H1 (cell line): ENCODE measurements at regions not wholly inside any gene's neighbourhood (a gene's known extent, or its start where the extent isn't known, plus 50 kb on each side); places are given as distances from the start of the nearest gene placed in this dataset.

Source experiments
- CTCF ChIA-PET: fragments of 300-600 bp; sonication (Branson Sonifier 250); formaldehyde crosslinking; loops from one replicate; lab custom pipeline; 2021; ENCODE audit not compliant: partially characterized antibody; lab: Charles Lee
- POLR2A ChIA-PET: fragments of 300-600 bp; sonication (Branson Sonifier 250); formaldehyde crosslinking; loops from one replicate; lab custom pipeline; 2021; ENCODE audit warnings: inconsistent platforms; ENCODE audit not compliant: partially characterized antibody; lab: Charles Lee
- DNase-seq, 2 experiments: peaks; one replicate each; pipeline versions ENCODE4 v3.0.0 to v3.0.0-alpha.2; 2010 to 2022; ENCODE audit warnings: low spot score in 2 of 2, low read depth in 1 of 2, mixed read lengths in 1 of 2
- FAIRE-seq: peaks from 2 replicates; lab custom pipeline; 2011; peaks lifted over from hg19 to GRCh38; lab: Jason Lieb, UNC
- H2AFZ ChIP-seq: 2 replicates; pipeline ENCODE4 v1.8.1; 2012; ENCODE audit warnings: low read length, inconsistent platforms
- H2AK5ac ChIP-seq: 2 replicates; pipeline ENCODE4 v1.6.1; 2013; ENCODE audit warnings: low read depth, low read length
- H2BK120ac ChIP-seq: replicated peaks from 2 replicates; pipeline ENCODE3; 2013; ENCODE audit warnings: low read depth, low read length, inconsistent platforms
- H2BK12ac ChIP-seq: 2 replicates; pipeline ENCODE4 v1.6.1; 2013; ENCODE audit warnings: low read depth, low read length
- H2BK15ac ChIP-seq: 2 replicates; pipeline ENCODE4 v1.6.1; 2013; ENCODE audit warnings: low read length
- H2BK20ac ChIP-seq: 2 replicates; pipeline ENCODE4 v1.6.1; 2013; ENCODE audit warnings: low read length
- H2BK5ac ChIP-seq: 2 replicates; pipeline ENCODE4 v1.6.1; 2013; ENCODE audit warnings: low read depth, low read length
- H3K14ac ChIP-seq: 2 replicates; pipeline ENCODE4 v1.6.1; 2013; ENCODE audit warnings: inconsistent platforms; ENCODE audit not compliant: insufficient read length
- H3K18ac ChIP-seq: 2 replicates; pipeline ENCODE4 v1.6.1; 2013; ENCODE audit warnings: low read length; ENCODE audit errors: extremely low read depth
- H3K23ac ChIP-seq: 2 replicates; pipeline ENCODE4 v1.6.1; 2013; ENCODE audit warnings: inconsistent platforms; ENCODE audit not compliant: insufficient read length
- H3K23me2 ChIP-seq: 2 replicates; pipeline ENCODE4 v1.6.1; 2013; ENCODE audit warnings: low read depth, low read length
- H3K27ac ChIP-seq: 2 replicates; pipeline ENCODE4 v1.6.1; 2011; ENCODE audit warnings: low read depth, low read length, inconsistent platforms
- H3K27me3 ChIP-seq, 4 experiments: replicated peaks in 1 of 4; 1 replicate in 1 of 4; 2 replicates in 3 of 4; pipeline versions ENCODE4 v1.6.1 to v1.8.1; 2011 to 2013; ENCODE audit warnings: low read length in 3 of 4, mild to moderate bottlenecking in 3 of 4, inconsistent platforms in 2 of 4, mixed read lengths in 2 of 4, moderate library complexity in 1 of 4; ENCODE audit not compliant: control insufficient read depth in 3 of 4, insufficient read depth in 3 of 4; ENCODE audit errors: extremely low read depth in 1 of 4
- H3K36me3 ChIP-seq, 4 experiments: 2 replicates each; pipeline versions ENCODE4 v1.6.1 to v1.8.1; 2011 to 2013; ENCODE audit warnings: mild to moderate bottlenecking in 4 of 4, low read length in 3 of 4, moderate library complexity in 2 of 4, control low read depth in 1 of 4, inconsistent platforms in 1 of 4; ENCODE audit not compliant: insufficient read depth in 4 of 4, control insufficient read depth in 2 of 4
- H3K4ac ChIP-seq: replicated peaks from 2 replicates; pipeline ENCODE3; 2013; ENCODE audit warnings: low read length, low read depth, mixed read lengths, inconsistent platforms; ENCODE audit not compliant: insufficient read length
- H3K4me1 ChIP-seq, 4 experiments: replicated peaks in 1 of 4; 1 replicate in 1 of 4; 2 replicates in 3 of 4; pipeline versions ENCODE4 v1.6.1 to v1.8.1; 2011 to 2013; ENCODE audit warnings: low read length in 3 of 4, inconsistent platforms in 2 of 4, mixed read lengths in 1 of 4; ENCODE audit not compliant: insufficient read depth in 4 of 4, control insufficient read depth in 3 of 4
- H3K4me2 ChIP-seq, 2 experiments: 2 replicates each; pipeline versions ENCODE4 v1.6.1 to v1.8.1; 2011 to 2013; ENCODE audit warnings: low read depth in 2 of 2, low read length in 2 of 2, control low read depth in 1 of 2, inconsistent platforms in 1 of 2, mild to moderate bottlenecking in 1 of 2; ENCODE audit not compliant: insufficient read depth in 1 of 2
- H3K4me3 ChIP-seq, 4 experiments: fragments of 200-600, 300-600 bp in 1 of 4; sonication (generic), shearing (Covaris generic), sonication (Bioruptor Twin) in 1 of 4; 2 replicates each; pipeline versions ENCODE4 v1.5.1 to v1.8.1; 2011 to 2016; ENCODE audit warnings: low read length in 4 of 4, low read depth in 3 of 4, control low read depth in 2 of 4, inconsistent platforms in 2 of 4, mild to moderate bottlenecking in 2 of 4, mixed read lengths in 1 of 4, moderate library complexity in 1 of 4; ENCODE audit not compliant: insufficient read depth in 2 of 4; ENCODE audit errors: extremely low read depth in 1 of 4
- H3K56ac ChIP-seq: replicated peaks from 2 replicates; pipeline ENCODE3; 2013; ENCODE audit warnings: low read depth, mild to moderate bottlenecking, mixed read lengths, low read length, inconsistent platforms; ENCODE audit not compliant: insufficient read length
- H3K79me1 ChIP-seq: 2 replicates; pipeline ENCODE4 v1.6.1; 2013; ENCODE audit warnings: low read depth, low read length, control low read depth
- H3K79me2 ChIP-seq, 2 experiments: 2 replicates each; pipeline versions ENCODE4 v1.6.1 to v1.8.1; 2012 to 2013; ENCODE audit warnings: low read length in 2 of 2, mild to moderate bottlenecking in 2 of 2, inconsistent platforms in 1 of 2; ENCODE audit not compliant: insufficient read depth in 2 of 2, control insufficient read depth in 1 of 2
- H3K9ac ChIP-seq, 4 experiments: replicated peaks in 1 of 4; 1 replicate in 1 of 4; 2 replicates in 3 of 4; pipeline versions ENCODE4 v1.6.1 to v1.8.1; 2011 to 2013; ENCODE audit warnings: low read depth in 3 of 4, low read length in 3 of 4, control low read depth in 2 of 4, mild to moderate bottlenecking in 2 of 4, moderate library complexity in 2 of 4, inconsistent platforms in 1 of 4; ENCODE audit errors: extremely low read depth in 1 of 4
- H3K9me3 ChIP-seq, 2 experiments: 2 replicates each; pipeline versions ENCODE4 v1.6.1 to v1.8.1; 2012 to 2013; ENCODE audit warnings: mild to moderate bottlenecking in 2 of 2, moderate library complexity in 2 of 2, control low read depth in 1 of 2, inconsistent platforms in 1 of 2, low read depth in 1 of 2, low read length in 1 of 2, mixed read lengths in 1 of 2; ENCODE audit not compliant: insufficient read depth in 2 of 2
- H4K20me1 ChIP-seq, 2 experiments: replicated peaks in 1 of 2; 2 replicates each; pipeline versions ENCODE3 to v1.8.1; 2011 to 2013; ENCODE audit warnings: inconsistent platforms in 2 of 2, low read length in 2 of 2, mild to moderate bottlenecking in 1 of 2; ENCODE audit not compliant: insufficient read depth in 2 of 2, control insufficient read depth in 1 of 2
- H4K5ac ChIP-seq: 2 replicates; pipeline ENCODE4 v1.6.1; 2013; ENCODE audit warnings: low read length, low read depth, mixed read lengths, inconsistent platforms; ENCODE audit not compliant: insufficient read length
- H4K8ac ChIP-seq: 2 replicates; pipeline ENCODE4 v1.8.0; 2013; ENCODE audit warnings: mild to moderate bottlenecking, moderate library complexity, low read length, inconsistent platforms; ENCODE audit not compliant: insufficient read depth; ENCODE audit errors: extremely low read depth
- H4K91ac ChIP-seq: replicated peaks from 2 replicates; pipeline ENCODE3; 2013; ENCODE audit warnings: low read length, mixed read lengths, inconsistent platforms; ENCODE audit not compliant: insufficient read length
- BCL11A ChIP-seq, 2 experiments: IDR thresholded peaks; one replicate each; pipeline ENCODE4 v1.6.1; 2011; ENCODE audit warnings: low read depth in 2 of 2, low read length in 2 of 2, mild to moderate bottlenecking in 2 of 2
- FOSL1 ChIP-seq: IDR thresholded peaks from 2 replicates; pipeline ENCODE4 v1.6.1; 2011; ENCODE audit warnings: mild to moderate bottlenecking, low read depth, low read length, moderate library complexity; ENCODE audit not compliant: insufficient read depth
- KDM1A ChIP-seq: fragments of 200-600, 300-600 bp; sonication (generic); IDR thresholded peaks from 2 replicates; pipeline ENCODE4 v1.7.1; 2016; ENCODE audit warnings: mild to moderate bottlenecking, low read length, borderline replicate concordance
- KDM4A ChIP-seq: IDR thresholded peaks from one replicate; pipeline ENCODE4 v1.7.1; 2012; ENCODE audit warnings: low read depth, mild to moderate bottlenecking, moderate library complexity, low read length, inconsistent platforms; ENCODE audit not compliant: severe bottlenecking
- NANOG ChIP-seq: IDR thresholded peaks from 2 replicates; pipeline ENCODE4 v1.6.1; 2011; ENCODE audit warnings: low read length, low read depth, mild to moderate bottlenecking, inconsistent platforms; ENCODE audit not compliant: insufficient read depth, poor library complexity, severe bottlenecking
- POLR2A ChIP-seq, 2 experiments: IDR thresholded peaks; 1 replicate in 1 of 2; 2 replicates in 1 of 2; pipeline ENCODE4 v1.6.1; 2011; ENCODE audit warnings: low read depth in 2 of 2, low read length in 2 of 2, mild to moderate bottlenecking in 2 of 2; ENCODE audit errors: control extremely low read depth in 1 of 2
- TAF1 ChIP-seq: IDR thresholded peaks from 2 replicates; pipeline ENCODE4 v1.6.1; 2011; ENCODE audit warnings: mild to moderate bottlenecking, low read depth, low read length
- TEAD4 ChIP-seq: IDR thresholded peaks from 2 replicates; pipeline ENCODE4 v1.6.1; 2012; ENCODE audit warnings: low read depth, low read length, inconsistent platforms, mixed read lengths
- ZNF274 ChIP-seq: IDR thresholded peaks from 2 replicates; pipeline ENCODE4 v1.7.0; 2012; ENCODE audit warnings: low read length, borderline replicate concordance; ENCODE audit errors: extremely low read depth
- WGBS, 2 experiments: shearing (Covaris generic) in 1 of 2; methylation state at CpG; one replicate each; pipeline versions ENCODE4 v1.1.6 to v1.1.7; 2013 to 2015; ENCODE audit warnings: low lambda C conversion rate in 2 of 2, mixed read lengths in 2 of 2, inconsistent platforms in 1 of 2, low coverage in 1 of 2, missing lambda C conversion rate in 1 of 2; ENCODE audit not compliant: insufficient replicate concordance in 2 of 2, insufficient coverage in 1 of 2, insufficient read length in 1 of 2; ENCODE audit errors: extremely low coverage in 1 of 2, missing lambda C conversion rate in 1 of 2; 5-methylcytosine and 5-hydroxymethylcytosine counted together

DNA sequence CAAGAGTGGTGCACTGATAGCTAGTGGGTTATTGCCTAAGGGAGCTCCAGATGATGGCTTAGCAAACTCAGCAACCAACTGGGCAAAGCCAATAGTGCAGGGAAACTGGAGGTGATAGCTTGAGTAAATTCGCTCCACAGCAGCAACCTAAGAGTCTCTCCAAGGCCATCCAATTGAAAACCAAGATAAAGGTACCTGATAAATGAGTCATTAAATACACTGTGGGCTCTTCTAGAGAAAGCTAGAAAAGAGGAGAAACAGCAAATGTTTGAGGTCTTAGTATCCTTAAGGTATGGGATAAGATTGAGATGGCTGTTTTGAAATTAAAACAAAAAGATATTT lies 197.8 kb upstream of the ERBB4 start:
- no peak for DNase-seq
- Histone ChIP-seq H3K27ac (no peak overlapping the region), H3K9me3 (no peaks in the 10 kb centered on the region), H2BK15ac (no peak overlapping the region), H2BK20ac (no peak overlapping the region), H3K4me1 (no peaks in the 10 kb centered on the region), H3K14ac (no peak overlapping the region), H3K56ac (no peak overlapping the region), H3K18ac (no peak overlapping the region), H3K4me3 (no peak overlapping the region), H3K23ac (no peak overlapping the region), H2BK120ac (no peak overlapping the region), H4K91ac (no peak overlapping the region), H2AK5ac (no peak overlapping the region), H4K5ac (no peak overlapping the region), H3K27me3 (no peaks in the 10 kb centered on the region), H3K79me2 (no peaks in the 10 kb centered on the region), H3K23me2 (no peaks in the 10 kb centered on the region; the same call in 1 of the 2 replicates), H2AFZ (no peak overlapping the region), H3K79me1 (no peaks in the 10 kb centered on the region), H4K8ac (no peak overlapping the region), H4K20me1 (no peaks in the 10 kb centered on the region), H2BK12ac (no peak overlapping the region), H2BK5ac (no peak overlapping the region), H3K9ac (no peak overlapping the region), H3K4ac (no peak overlapping the region), H3K36me3 (no peaks in the 10 kb centered on the region), H3K4me2 (no peak overlapping the region)
- ChIA-PET POLR2A (interaction anchor here (0.6 kb wide), 1 partner anchor 60 kb away, joined by 3 read pairs; no protein-coding TSS in a partner anchor), CTCF (no interaction called here)
- WGBS, 2 experiments: 94% methylated on average over 1 of the region's 1 CpG; no CpG with 5 or more reads in 1 of the 2 experiments
- TF ChIP-seq POLR2A (IDR thresholded peaks at IDR 0.05; ENCODE audit: control extremely low read depth in 1 of 2, low read depth in 2 of 2, low read length in 2 of 2) (no peak), TAF1 (no peak), FOSL1 (no peak), BCL11A (IDR thresholded peaks at IDR 0.05; ENCODE audit: low read depth in 2 of 2, low read length in 2 of 2) (no peak), ZNF274 (no peak), KDM1A (no peak), TEAD4 (no peak), KDM4A (no peak), NANOG (no peak)
- no peak for FAIRE-seq
